Loucy (cell line): ENCODE measurements at regions not wholly inside any gene's neighbourhood (a gene's known extent, or its start where the extent isn't known, plus 50 kb on each side); places are given as distances from the start of the nearest gene placed in this dataset.

Source experiments
- H2AFZ ChIP-seq: fragments of 200-600 bp; sonication (generic); 2 replicates; pipeline ENCODE4 v1.6.0; 2016; ENCODE audit warnings: antibody characterized with exemption, mild to moderate bottlenecking, low read length, moderate library complexity
- H3F3A ChIP-seq: fragments of 200-600 bp; 2 replicates; pipeline ENCODE4 v1.6.0; 2016; ENCODE audit warnings: antibody characterized with exemption, low read depth, mild to moderate bottlenecking
- H3K27me3 ChIP-seq: fragments of 200-600 bp; sonication (generic); 2 replicates; pipeline ENCODE4 v1.6.1; 2014; ENCODE audit warnings: low read length, mild to moderate bottlenecking; ENCODE audit not compliant: insufficient read depth, poor library complexity, severe bottlenecking
- H3K36me3 ChIP-seq: fragments of 200-600 bp; sonication (generic); 2 replicates; pipeline ENCODE4 v1.6.1; 2016; ENCODE audit warnings: low read length; ENCODE audit not compliant: insufficient read depth
- H3K4me1 ChIP-seq: fragments of 200-600 bp; sonication (generic); 2 replicates; pipeline ENCODE4 v1.5.1; 2014; ENCODE audit warnings: low read length, mild to moderate bottlenecking; ENCODE audit not compliant: insufficient read depth, poor library complexity, severe bottlenecking
- H3K4me2 ChIP-seq: fragments of 200-600 bp; sonication (generic); 2 replicates; pipeline ENCODE4 v1.6.0; 2014; ENCODE audit warnings: antibody characterized with exemption, low read length, low read depth, mild to moderate bottlenecking; ENCODE audit not compliant: poor library complexity, severe bottlenecking
- H3K4me3 ChIP-seq: fragments of 200-600 bp; sonication (generic); 2 replicates; pipeline ENCODE4 v1.5.1; 2014; ENCODE audit warnings: low read length, mild to moderate bottlenecking, mixed read lengths; ENCODE audit not compliant: poor library complexity, severe bottlenecking
- H3K79me2 ChIP-seq: fragments of 200-600 bp; sonication (generic); 2 replicates; pipeline ENCODE4 v1.6.1; 2014; ENCODE audit warnings: low read length; ENCODE audit not compliant: insufficient read depth
- H3K9ac ChIP-seq: fragments of 200-600 bp; sonication (generic); 2 replicates; pipeline ENCODE4 v1.6.0; 2014; ENCODE audit warnings: mild to moderate bottlenecking, low read depth, low read length, moderate library complexity; ENCODE audit not compliant: poor library complexity, severe bottlenecking
- H3K9me2 ChIP-seq: fragments of 200-600 bp; sonication (generic); replicated peaks from 2 replicates; pipeline ENCODE4 v1.6.1; 2016; ENCODE audit warnings: low read depth, low read length, mixed read lengths
- H3K9me3 ChIP-seq: fragments of 200-600 bp; sonication (generic); 2 replicates; pipeline ENCODE4 v1.6.1; 2014; ENCODE audit warnings: mild to moderate bottlenecking, antibody characterized with exemption, low read length, low read depth; ENCODE audit not compliant: insufficient read depth
- H4K20me1 ChIP-seq: fragments of 200-600 bp; sonication (generic); 2 replicates; pipeline ENCODE4 v1.6.0; 2014; ENCODE audit warnings: antibody characterized with exemption, low read length, mild to moderate bottlenecking; ENCODE audit not compliant: insufficient read depth, poor library complexity, severe bottlenecking
- EZH2phosphoT487 ChIP-seq: fragments of 200-600 bp; IDR thresholded peaks from 2 replicates; pipeline ENCODE4 v1.6.1; 2018; ENCODE audit warnings: antibody characterized with exemption, mild to moderate bottlenecking, moderate library complexity, borderline replicate concordance
- TF ChIP-seq, protein P1 (sequence below): fragments of 200-600 bp; sonication (generic); conservative IDR thresholded peaks from 2 replicates; pipeline ENCODE4 v1.5.1; 2014; ENCODE audit warnings: mild to moderate bottlenecking, antibody characterized with exemption, low read length

DNA sequence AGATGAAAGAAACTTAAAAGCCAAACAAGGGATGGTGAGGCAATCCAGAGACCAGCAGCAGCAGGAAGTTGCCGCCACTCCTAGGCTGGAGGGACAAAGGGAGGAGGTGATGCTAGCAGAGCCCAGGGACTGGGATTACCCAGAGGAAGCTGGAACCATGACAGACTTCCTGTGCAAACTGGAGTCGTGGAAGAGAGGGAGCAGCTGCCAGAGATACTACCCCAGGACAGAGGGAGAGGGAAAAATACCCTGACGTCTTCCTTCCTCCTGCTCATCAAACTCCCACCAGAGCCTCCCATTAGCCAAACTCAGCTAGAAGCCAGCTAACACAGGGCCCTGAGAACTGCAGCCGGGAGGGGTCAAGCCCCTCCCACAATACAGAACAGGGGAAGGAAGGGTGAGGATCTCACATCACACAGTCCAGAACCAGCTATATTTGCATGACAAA, 101.2 kb upstream of the KLF3 start:
- no peaks in the 10 kb centered on the region for H3F3A ChIP-seq
- no peaks in the 10 kb centered on the region for H3K27me3 ChIP-seq
- no peak overlapping the region for H2AFZ ChIP-seq
- H3K4me3 ChIP-seq = no peak overlapping the region
- no peaks in the 10 kb centered on the region for H3K9me3 ChIP-seq
- no peak overlapping the region for H3K9ac ChIP-seq
- no peaks in the 10 kb centered on the region for H3K79me2 ChIP-seq
- H3K4me2 ChIP-seq = no peak overlapping the region
- H3K36me3 ChIP-seq = no peaks in the 10 kb centered on the region
- no peaks in the 10 kb centered on the region for H4K20me1 ChIP-seq
- no peaks in the 10 kb centered on the region for H3K4me1 ChIP-seq
- no peaks in the 10 kb centered on the region for H3K9me2 ChIP-seq
- no peak for TF ChIP-seq EZH2phosphoT487
- TF ChIP-seq, protein P1, sequence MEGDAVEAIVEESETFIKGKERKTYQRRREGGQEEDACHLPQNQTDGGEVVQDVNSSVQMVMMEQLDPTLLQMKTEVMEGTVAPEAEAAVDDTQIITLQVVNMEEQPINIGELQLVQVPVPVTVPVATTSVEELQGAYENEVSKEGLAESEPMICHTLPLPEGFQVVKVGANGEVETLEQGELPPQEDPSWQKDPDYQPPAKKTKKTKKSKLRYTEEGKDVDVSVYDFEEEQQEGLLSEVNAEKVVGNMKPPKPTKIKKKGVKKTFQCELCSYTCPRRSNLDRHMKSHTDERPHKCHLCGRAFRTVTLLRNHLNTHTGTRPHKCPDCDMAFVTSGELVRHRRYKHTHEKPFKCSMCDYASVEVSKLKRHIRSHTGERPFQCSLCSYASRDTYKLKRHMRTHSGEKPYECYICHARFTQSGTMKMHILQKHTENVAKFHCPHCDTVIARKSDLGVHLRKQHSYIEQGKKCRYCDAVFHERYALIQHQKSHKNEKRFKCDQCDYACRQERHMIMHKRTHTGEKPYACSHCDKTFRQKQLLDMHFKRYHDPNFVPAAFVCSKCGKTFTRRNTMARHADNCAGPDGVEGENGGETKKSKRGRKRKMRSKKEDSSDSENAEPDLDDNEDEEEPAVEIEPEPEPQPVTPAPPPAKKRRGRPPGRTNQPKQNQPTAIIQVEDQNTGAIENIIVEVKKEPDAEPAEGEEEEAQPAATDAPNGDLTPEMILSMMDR = no peak

DNA sequence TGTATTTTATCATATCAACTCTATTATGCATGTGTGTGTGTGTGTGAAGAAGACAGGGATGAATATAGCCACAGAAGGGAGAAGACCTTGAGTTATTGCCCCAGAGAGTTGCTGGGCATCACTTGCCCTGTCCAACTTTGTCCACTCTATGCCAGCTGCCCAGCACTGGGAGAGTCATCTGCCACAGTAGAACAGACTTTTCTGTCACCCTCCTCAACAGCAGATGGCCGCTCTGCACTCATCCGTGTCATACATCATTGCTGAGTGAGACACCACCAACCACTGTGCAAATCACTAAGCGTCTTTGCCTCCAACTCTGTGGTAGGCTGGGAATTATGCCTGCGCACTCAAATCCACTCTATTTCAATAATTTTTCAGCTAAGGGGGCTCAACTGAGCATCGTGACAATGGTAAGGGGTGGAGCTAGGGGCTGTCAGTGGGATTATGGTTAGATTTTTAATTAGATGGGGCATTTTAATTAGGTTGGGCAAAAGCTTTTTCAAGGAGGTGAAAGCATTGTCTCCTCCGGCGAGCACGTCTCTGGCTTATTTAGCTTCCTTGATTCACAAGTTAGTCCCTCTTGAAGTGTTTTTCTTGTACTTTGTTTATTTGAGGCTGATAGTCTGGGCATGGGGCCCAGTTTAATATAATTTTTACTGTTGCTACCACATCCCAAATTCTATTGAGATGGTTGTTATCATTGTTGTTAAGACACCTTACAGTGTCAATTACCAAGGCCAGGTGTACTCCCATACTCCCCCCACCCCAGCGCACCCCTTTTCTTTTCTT, 100.1 kb upstream of the KLF3 start:
- no peak overlapping the region for H3K4me3 ChIP-seq
- no peaks in the 10 kb centered on the region for H3K79me2 ChIP-seq
- no peak overlapping the region for H3K9ac ChIP-seq
- TF ChIP-seq, protein P1 = no peak
- no peak for TF ChIP-seq EZH2phosphoT487
- no peaks in the 10 kb centered on the region for H3K4me1 ChIP-seq
- H3K27me3 ChIP-seq = no peaks in the 10 kb centered on the region
- no peaks in the 10 kb centered on the region for H3K9me3 ChIP-seq
- H3K36me3 ChIP-seq = no peaks in the 10 kb centered on the region
- no peaks in the 10 kb centered on the region for H4K20me1 ChIP-seq
- no peaks in the 10 kb centered on the region for H3F3A ChIP-seq
- H2AFZ ChIP-seq = no peak overlapping the region
- no peak overlapping the region for H3K4me2 ChIP-seq
- no peaks in the 10 kb centered on the region for H3K9me2 ChIP-seq

DNA sequence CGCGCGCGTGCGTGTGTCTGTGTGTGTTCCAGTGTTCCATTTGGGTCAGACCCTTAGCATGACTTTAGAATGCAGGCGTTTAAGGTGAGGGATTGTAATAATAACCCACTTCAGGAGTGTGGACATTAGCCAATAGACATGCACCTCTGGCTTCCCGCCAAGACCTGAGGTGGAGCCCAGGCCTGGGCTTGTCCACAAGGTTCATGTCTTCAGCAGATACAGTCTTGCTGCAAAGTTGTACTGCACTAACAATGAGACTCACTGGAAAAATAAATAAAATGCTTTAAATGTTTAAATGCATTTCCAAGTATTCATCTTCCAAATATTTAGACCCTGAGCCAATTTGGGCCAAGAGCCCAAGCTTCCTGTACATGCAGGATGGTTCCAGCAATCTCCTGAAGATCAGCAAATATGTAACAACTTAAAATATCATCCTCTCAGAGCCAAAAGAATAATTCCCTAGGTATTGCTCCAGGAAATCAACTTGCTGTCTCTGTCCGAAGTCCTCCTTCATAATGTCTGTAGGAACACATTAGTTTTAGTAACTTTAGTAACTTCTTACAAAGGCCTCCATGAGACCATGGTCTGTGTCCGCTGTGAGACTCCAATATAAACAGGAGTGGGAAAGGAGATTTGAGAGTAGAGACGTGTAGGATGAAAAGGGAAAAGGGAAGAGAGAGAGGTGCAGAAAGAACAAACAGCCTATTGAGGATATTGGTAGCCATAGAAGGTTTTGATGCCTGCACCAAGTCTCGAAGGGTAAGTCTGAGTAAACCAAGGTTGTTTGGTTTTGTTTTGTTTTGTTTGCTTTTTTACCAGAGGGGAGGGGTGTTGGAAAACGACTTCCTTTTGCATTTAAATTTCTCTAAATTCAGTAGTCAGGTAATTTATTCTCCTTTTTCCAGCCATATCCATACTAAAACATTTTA, 98.5 kb upstream of the KLF3 start:
- no peaks in the 10 kb centered on the region for H4K20me1 ChIP-seq
- H3K9me2 ChIP-seq = no peaks in the 10 kb centered on the region
- H3K4me2 ChIP-seq = no peak overlapping the region
- no peaks in the 10 kb centered on the region for H3K27me3 ChIP-seq
- H3K4me3 ChIP-seq = no peak overlapping the region
- no peaks in the 10 kb centered on the region for H3K4me1 ChIP-seq
- H3K79me2 ChIP-seq = no peaks in the 10 kb centered on the region
- TF ChIP-seq, protein P1 = no peak
- TF ChIP-seq EZH2phosphoT487 = no peak
- H3K9ac ChIP-seq = no peak overlapping the region
- H2AFZ ChIP-seq = no peak overlapping the region
- H3F3A ChIP-seq = no peaks in the 10 kb centered on the region
- no peaks in the 10 kb centered on the region for H3K9me3 ChIP-seq
- H3K36me3 ChIP-seq = no peaks in the 10 kb centered on the region
